ENCODE measurements at regions not wholly inside any gene's neighbourhood (a gene's known extent, or its start where the extent isn't known, plus 50 kb on each side); places are given as distances from the start of the nearest gene placed in this dataset.

DNA sequence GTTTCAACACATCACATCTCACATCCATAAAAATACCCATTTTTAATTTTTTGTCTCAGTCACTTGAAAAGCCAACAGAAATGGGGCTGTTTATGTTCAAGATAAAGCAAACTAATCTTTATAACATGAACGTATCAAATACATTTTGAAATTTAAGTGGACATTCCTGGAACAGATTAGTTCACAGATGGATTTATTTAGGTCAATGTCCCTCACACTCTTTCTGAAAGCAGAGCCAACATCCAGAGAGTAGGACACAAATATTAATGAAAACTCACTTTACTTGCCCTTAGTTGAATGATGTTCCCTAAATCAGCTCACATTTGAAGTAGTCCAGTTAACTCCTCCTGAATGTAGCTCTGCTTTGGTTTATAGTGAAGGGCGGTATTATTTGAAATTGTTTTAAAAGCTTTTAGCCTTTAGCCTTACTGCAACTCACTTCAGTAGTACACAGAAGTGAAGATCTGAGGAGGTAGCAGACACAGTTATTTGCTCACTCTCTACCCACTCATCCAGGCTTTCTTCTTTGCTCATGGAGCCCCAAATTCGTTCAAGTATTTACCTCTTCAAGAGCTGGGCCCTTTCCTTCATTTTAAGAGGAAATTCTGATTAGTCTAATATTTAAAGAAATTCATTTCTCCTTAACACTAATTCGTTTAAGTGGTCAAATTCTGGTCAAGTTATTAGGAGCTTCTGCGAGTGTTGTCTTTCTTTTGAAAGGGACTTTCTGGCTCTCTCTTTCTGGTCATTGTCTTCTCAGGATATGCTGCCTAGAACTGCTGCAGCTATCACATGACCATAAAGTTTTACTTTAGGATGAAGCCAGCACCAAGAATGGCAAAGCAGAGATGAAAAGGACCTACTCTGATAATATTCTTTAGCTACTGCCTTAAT lies 180.6 kb upstream of the AGR3 start:
- TF ChIP-seq, protein P1, sequence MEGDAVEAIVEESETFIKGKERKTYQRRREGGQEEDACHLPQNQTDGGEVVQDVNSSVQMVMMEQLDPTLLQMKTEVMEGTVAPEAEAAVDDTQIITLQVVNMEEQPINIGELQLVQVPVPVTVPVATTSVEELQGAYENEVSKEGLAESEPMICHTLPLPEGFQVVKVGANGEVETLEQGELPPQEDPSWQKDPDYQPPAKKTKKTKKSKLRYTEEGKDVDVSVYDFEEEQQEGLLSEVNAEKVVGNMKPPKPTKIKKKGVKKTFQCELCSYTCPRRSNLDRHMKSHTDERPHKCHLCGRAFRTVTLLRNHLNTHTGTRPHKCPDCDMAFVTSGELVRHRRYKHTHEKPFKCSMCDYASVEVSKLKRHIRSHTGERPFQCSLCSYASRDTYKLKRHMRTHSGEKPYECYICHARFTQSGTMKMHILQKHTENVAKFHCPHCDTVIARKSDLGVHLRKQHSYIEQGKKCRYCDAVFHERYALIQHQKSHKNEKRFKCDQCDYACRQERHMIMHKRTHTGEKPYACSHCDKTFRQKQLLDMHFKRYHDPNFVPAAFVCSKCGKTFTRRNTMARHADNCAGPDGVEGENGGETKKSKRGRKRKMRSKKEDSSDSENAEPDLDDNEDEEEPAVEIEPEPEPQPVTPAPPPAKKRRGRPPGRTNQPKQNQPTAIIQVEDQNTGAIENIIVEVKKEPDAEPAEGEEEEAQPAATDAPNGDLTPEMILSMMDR (conservative IDR thresholded peaks at IDR 0.05), result no peak
- H3K27me3 ChIP-seq (ENCODE audit: insufficient read depth, low read length), result no peaks in the 10 kb centered on the region

More for the DNA sequence above, 180.6 kb upstream of the AGR3 start:
- H2BK120ac ChIP-seq (ENCODE audit: low read depth, low read length, poor library complexity, severe bottlenecking), result no peak overlapping the region
- no peaks in the 10 kb centered on the region for H3K79me1 ChIP-seq (ENCODE audit: insufficient read depth, low read depth, low read length, poor library complexity, severe bottlenecking)
- H3K14ac ChIP-seq (ENCODE audit: insufficient read depth, low read length), result no peak overlapping the region
- H2AK5ac ChIP-seq (ENCODE audit: insufficient read length, low read length), result no peak overlapping the region
- Mint-ChIP-seq H3K9me3 (no peaks in the 10 kb centered on the region), H3K27me3 (ENCODE audit: low read depth) (no peaks in the 10 kb centered on the region), H3K4me1 (no peaks in the 10 kb centered on the region), H3K4me3 (no peak overlapping the region), H3K36me3 (ENCODE audit: insufficient read depth in 1 of 3, low read depth in 3 of 3) (no peaks in the 10 kb centered on the region), H3K27ac (no peak overlapping the region)
- no peak overlapping the region for H3K56ac ChIP-seq (ENCODE audit: insufficient read length, low read depth, low read length)
- H2AFZ ChIP-seq (ENCODE audit: low read length), result no peak overlapping the region
- H3K9ac ChIP-seq (ENCODE audit: extremely low read depth, insufficient read length, low read length), result no peak overlapping the region
- no peaks in the 10 kb centered on the region for H3K79me2 ChIP-seq (ENCODE audit: insufficient read depth, low read length)
- H3K23me2 ChIP-seq (ENCODE audit: insufficient read length, low read depth, low read length, poor library complexity, severe bottlenecking), result no peaks in the 10 kb centered on the region
- H4K91ac ChIP-seq (ENCODE audit: insufficient read length, low read depth, low read length), result no peak overlapping the region
- H3K9me3 ChIP-seq (ENCODE audit: control insufficient read depth, low read depth, low read length), result no peaks in the 10 kb centered on the region
- H2BK5ac ChIP-seq (ENCODE audit: insufficient read length, low read length), result no peak overlapping the region
- WGBS (ENCODE audit: extremely low coverage, insufficient read length, low lambda C conversion rate), result no CpG with 5 or more reads among the region's 5 CpGs
- H2BK15ac ChIP-seq (ENCODE audit: low read depth, low read length), result no peak overlapping the region
- no peak overlapping the region for H3K18ac ChIP-seq (ENCODE audit: insufficient read length, low read depth, low read length)
- H3K23ac ChIP-seq (ENCODE audit: insufficient read length, low read depth, low read length), result no peak overlapping the region
- H3K4me1 ChIP-seq (ENCODE audit: insufficient read depth, low read length), result no peaks in the 10 kb centered on the region
- no peak overlapping the region for H4K5ac ChIP-seq (ENCODE audit: insufficient read length, low read depth, low read length)
- DNase-seq, result no peak
- no peak overlapping the region for H3T11ph ChIP-seq (ENCODE audit: low read length)
- H3K4me2 ChIP-seq (ENCODE audit: insufficient read depth, insufficient read length, low read length), result no peak overlapping the region
- no peak overlapping the region for H4K8ac ChIP-seq (replicated peaks; ENCODE audit: insufficient read length, low read depth, low read length)
- no peak overlapping the region for H2BK20ac ChIP-seq (ENCODE audit: low read depth, low read length, poor library complexity, severe bottlenecking)
- H4K20me1 ChIP-seq (ENCODE audit: control insufficient read depth, insufficient read depth, insufficient read length), result no peaks in the 10 kb centered on the region
- no peak overlapping the region for H3K4ac ChIP-seq (ENCODE audit: low read depth, low read length)
- no peak overlapping the region for H3K27ac ChIP-seq (ENCODE audit: insufficient read length, low read depth, low read length)
- H2BK12ac ChIP-seq (ENCODE audit: insufficient read length, low read depth, low read length), result no peak overlapping the region
